GM19239 (cell line): ENCODE measurements at regions not wholly inside any gene's neighbourhood (a gene's known extent, or its start where the extent isn't known, plus 50 kb on each side); places are given as distances from the start of the nearest gene placed in this dataset.
"Not testable (repeated sequence)": the region's sequence is repeated elsewhere in the genome, so short reads cannot be mapped to it uniquely, and the experiment has no call there.

Source experiments
- DNase-seq: peaks from one replicate; pipeline ENCODE4 v3.0.0; 2011; ENCODE audit warnings: low spot score; ENCODE audit not compliant: insufficient read length
- FAIRE-seq: peaks from 2 replicates; lab custom pipeline; 2011; peaks lifted over from hg19 to GRCh38; lab: Jason Lieb, UNC

- FAIRE-seq (no peak), DNase-seq (no peak)
Measured at GRCh38 chr4:54863571-54864255, 206.0 kb downstream of the KIT start.

- FAIRE-seq (no peak), DNase-seq (no peak)
Measured at GRCh38 chr4:54861201-54861600, 203.4 kb downstream of the KIT start.

GRCh38 chr4:54855191-54855854 is 197.6 kb downstream of the KIT start:
- DNase-seq (no peak), FAIRE-seq (no peak)

- DNase-seq: no peak
- no peak for FAIRE-seq
Measured at GRCh38 chr4:54852602-54853001, 194.8 kb downstream of the KIT start.

GRCh38 chr4:54852054-54852453 is 194.3 kb downstream of the KIT start:
- no peak for FAIRE-seq
- no peak for DNase-seq

GRCh38 chr4:54844911-54845310 is 187.2 kb downstream of the KIT start:
- FAIRE-seq (no peak), DNase-seq (no peak)

GRCh38 chr4:54843946-54844345 is 186.2 kb downstream of the KIT start:
- no peak for DNase-seq
- FAIRE-seq: no peak

GRCh38 chr4:54843106-54843505 is 185.3 kb downstream of the KIT start:
- DNase-seq (no peak), FAIRE-seq (no peak)

- no peak for DNase-seq
- FAIRE-seq: no peak
Measured at GRCh38 chr4:54842656-54843055, 184.9 kb downstream of the KIT start.

GRCh38 chr4:54842226-54842625 is 184.5 kb downstream of the KIT start:
- FAIRE-seq (no peak), DNase-seq (no peak)

- FAIRE-seq (peak; percentile 40), DNase-seq (no peak)
Measured at GRCh38 chr4:54840992-54841768, 183.4 kb downstream of the KIT start.

GRCh38 chr4:54840430-54840829 is 182.7 kb downstream of the KIT start:
- FAIRE-seq (no peak), DNase-seq (no peak)

GRCh38 chr4:54838301-54838700 is 180.5 kb downstream of the KIT start:
- FAIRE-seq: no peak
- DNase-seq: no peak

- DNase-seq: no peak
- no peak for FAIRE-seq
Measured at GRCh38 chr4:54837576-54838140, 179.9 kb downstream of the KIT start.

GRCh38 chr4:54828361-54828760 is 170.6 kb downstream of the KIT start:
- not testable (repeated sequence) for FAIRE-seq

GRCh38 chr4:54823616-54824015 is 165.9 kb downstream of the KIT start:
- FAIRE-seq: no peak
- DNase-seq: no peak

More at GRCh38 chr4:54828361-54828760, 170.6 kb downstream of the KIT start:
- not testable (repeated sequence) for DNase-seq

GRCh38 chr4:54819034-54819433 is 161.3 kb downstream of the KIT start:
- DNase-seq (no peak), FAIRE-seq (no peak)

- FAIRE-seq: no peak
- no peak for DNase-seq
Measured at GRCh38 chr4:54818481-54818880, 160.7 kb downstream of the KIT start.

GRCh38 chr4:54813674-54814073 is 155.9 kb downstream of the KIT start:
- FAIRE-seq (no peak), DNase-seq (no peak)

GRCh38 chr4:54806351-54806750 is 148.6 kb downstream of the KIT start:
- DNase-seq (no peak), FAIRE-seq (no peak)

- DNase-seq (no peak), FAIRE-seq (no peak)
Measured at GRCh38 chr4:54802336-54802735, 144.6 kb downstream of the KIT start.
